Neural cell (in vitro differentiated cells): ENCODE measurements at regions not wholly inside any gene's neighbourhood (a gene's known extent, or its start where the extent isn't known, plus 50 kb on each side); places are given as distances from the start of the nearest gene placed in this dataset.

Experiments
- EP300 ChIP-seq: fragments of 450-650 bp; conservative IDR thresholded peaks from 2 replicates; pipeline ENCODE4 v1.6.1; 2014; ENCODE audit warnings: antibody characterized with exemption, mild to moderate bottlenecking, moderate library complexity; ENCODE audit not compliant: poor library complexity, severe bottlenecking
- POLR2AphosphoS5 ChIP-seq: IDR thresholded peaks from 2 replicates; pipeline ENCODE4 v1.6.1; 2012
- SMC3 ChIP-seq: fragments of 450-650 bp; conservative IDR thresholded peaks from 2 replicates; pipeline ENCODE4 v1.6.1; 2014; ENCODE audit warnings: antibody characterized with exemption, mild to moderate bottlenecking, moderate library complexity; ENCODE audit not compliant: poor library complexity
- TF ChIP-seq, protein P1 (sequence below): fragments of 450-650 bp; IDR thresholded peaks from 2 replicates; pipeline ENCODE4 v1.5.1; 2014; ENCODE audit warnings: antibody characterized with exemption, mild to moderate bottlenecking, moderate library complexity; ENCODE audit not compliant: poor library complexity, severe bottlenecking

DNA sequence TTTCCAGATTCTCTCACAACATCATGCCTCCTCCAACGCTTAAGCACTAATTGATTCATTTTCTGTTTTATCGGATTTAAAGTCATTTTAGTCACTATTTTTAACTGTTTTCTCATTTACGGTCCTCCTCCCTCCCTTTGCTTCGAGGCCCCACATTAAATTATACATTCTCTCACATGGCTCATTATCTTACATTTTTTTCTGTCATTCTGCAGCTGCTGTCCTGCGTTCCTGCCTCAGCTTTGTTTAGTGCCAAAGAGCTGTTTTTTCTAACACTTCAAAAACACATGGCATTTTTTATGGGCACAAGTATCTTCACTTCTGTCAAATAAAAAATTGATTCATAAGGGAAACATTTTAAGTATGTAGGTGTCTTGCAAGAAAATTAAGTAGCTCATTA lies 130.1 kb upstream of the FST start:
- TF ChIP-seq POLR2AphosphoS5 (no peak), EP300 (no peak), SMC3 (no peak)
- TF ChIP-seq, protein P1, sequence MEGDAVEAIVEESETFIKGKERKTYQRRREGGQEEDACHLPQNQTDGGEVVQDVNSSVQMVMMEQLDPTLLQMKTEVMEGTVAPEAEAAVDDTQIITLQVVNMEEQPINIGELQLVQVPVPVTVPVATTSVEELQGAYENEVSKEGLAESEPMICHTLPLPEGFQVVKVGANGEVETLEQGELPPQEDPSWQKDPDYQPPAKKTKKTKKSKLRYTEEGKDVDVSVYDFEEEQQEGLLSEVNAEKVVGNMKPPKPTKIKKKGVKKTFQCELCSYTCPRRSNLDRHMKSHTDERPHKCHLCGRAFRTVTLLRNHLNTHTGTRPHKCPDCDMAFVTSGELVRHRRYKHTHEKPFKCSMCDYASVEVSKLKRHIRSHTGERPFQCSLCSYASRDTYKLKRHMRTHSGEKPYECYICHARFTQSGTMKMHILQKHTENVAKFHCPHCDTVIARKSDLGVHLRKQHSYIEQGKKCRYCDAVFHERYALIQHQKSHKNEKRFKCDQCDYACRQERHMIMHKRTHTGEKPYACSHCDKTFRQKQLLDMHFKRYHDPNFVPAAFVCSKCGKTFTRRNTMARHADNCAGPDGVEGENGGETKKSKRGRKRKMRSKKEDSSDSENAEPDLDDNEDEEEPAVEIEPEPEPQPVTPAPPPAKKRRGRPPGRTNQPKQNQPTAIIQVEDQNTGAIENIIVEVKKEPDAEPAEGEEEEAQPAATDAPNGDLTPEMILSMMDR: no peak
